22Rv1 (cell line): ENCODE measurements at regions not wholly inside any gene's neighbourhood (a gene's known extent, or its start where the extent isn't known, plus 50 kb on each side); places are given as distances from the start of the nearest gene placed in this dataset.

Source experiments
- ZFX ChIP-seq: fragments of 450-650 bp; IDR thresholded peaks from 2 replicates; pipeline ENCODE4 v1.6.1; 2017; ENCODE audit warnings: antibody characterized with exemption, borderline replicate concordance
- TF ChIP-seq, protein P1 (sequence below): fragments of 450-650 bp; IDR thresholded peaks from 2 replicates; pipeline ENCODE4 v1.5.1; 2017; ENCODE audit warnings: mild to moderate bottlenecking

DNA sequence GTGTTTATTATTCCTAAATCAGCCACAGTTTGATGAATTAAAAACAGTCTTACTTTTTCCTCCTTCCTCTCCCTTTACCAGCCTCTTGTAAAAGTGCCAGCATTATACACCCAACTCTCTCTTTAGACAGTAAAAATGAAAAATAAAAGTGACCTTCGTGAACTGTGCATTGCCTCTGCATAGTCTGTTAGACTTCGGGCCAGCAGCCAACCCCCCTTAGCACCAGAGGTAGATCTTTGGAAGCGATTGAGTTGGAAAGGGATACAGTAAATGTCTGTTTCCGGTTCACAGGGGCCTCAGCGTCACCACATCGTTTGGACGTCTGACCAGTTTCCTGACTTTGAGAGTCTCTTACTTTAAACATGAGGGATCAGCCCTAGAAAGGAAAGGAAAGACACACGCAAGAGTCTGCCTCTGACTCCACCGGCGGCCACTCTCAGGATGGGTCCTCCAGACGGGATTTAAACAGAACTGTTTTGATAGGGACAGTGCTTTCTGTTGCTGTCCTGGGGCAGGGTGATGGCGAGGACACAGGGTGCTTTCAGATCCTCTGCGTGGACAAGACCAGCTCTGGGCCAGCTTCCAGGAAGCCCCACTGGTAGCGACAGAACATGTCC is 206.6 kb upstream of the PREP start:
- TF ChIP-seq, protein P1, sequence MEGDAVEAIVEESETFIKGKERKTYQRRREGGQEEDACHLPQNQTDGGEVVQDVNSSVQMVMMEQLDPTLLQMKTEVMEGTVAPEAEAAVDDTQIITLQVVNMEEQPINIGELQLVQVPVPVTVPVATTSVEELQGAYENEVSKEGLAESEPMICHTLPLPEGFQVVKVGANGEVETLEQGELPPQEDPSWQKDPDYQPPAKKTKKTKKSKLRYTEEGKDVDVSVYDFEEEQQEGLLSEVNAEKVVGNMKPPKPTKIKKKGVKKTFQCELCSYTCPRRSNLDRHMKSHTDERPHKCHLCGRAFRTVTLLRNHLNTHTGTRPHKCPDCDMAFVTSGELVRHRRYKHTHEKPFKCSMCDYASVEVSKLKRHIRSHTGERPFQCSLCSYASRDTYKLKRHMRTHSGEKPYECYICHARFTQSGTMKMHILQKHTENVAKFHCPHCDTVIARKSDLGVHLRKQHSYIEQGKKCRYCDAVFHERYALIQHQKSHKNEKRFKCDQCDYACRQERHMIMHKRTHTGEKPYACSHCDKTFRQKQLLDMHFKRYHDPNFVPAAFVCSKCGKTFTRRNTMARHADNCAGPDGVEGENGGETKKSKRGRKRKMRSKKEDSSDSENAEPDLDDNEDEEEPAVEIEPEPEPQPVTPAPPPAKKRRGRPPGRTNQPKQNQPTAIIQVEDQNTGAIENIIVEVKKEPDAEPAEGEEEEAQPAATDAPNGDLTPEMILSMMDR, result no peak
- TF ChIP-seq ZFX, result no peak
